ENCODE measurements at regions not wholly inside any gene's neighbourhood (a gene's known extent, or its start where the extent isn't known, plus 50 kb on each side); places are given as distances from the start of the nearest gene placed in this dataset.

- TF ChIP-seq MTA3 (IDR thresholded peaks at IDR 0.05; ENCODE audit: borderline replicate concordance, low read length): no peak
Observed at GRCh38 chr20:52649727-52650126, 322.4 kb upstream of the TSHZ2 start (continued).

- TF ChIP-seq CBX3 (IDR thresholded peaks at IDR 0.05; ENCODE audit: borderline replicate concordance, low read depth) (no peak), MAX (IDR thresholded peaks at IDR 0.05; ENCODE audit: low read depth, low read length) (no peak), SMAD1 (IDR thresholded peaks at IDR 0.05; ENCODE audit: low read depth, partially characterized antibody) (no peak), E2F4 (IDR thresholded peaks at IDR 0.05; ENCODE audit: low read depth, low read length) (no peak)
- intact Hi-C loops (cut with micrococcal nuclease; ENCODE audit: unreplicated experiment): no loop called here
- CTCF ChIA-PET: no interaction called here
Observed at GRCh38 chr20:52645822-52646221, 326.3 kb upstream of the TSHZ2 start.

More at GRCh38 chr20:52645822-52646221, 326.3 kb upstream of the TSHZ2 start:
- Histone ChIP-seq H3K36me3 (ENCODE audit: control insufficient read depth in 2 of 2, insufficient read depth in 2 of 2, low read length in 1 of 2) (no peaks in the 10 kb centered on the region), H3K9ac (ENCODE audit: control insufficient read depth, insufficient read depth, low read length) (no peak overlapping the region), H4K20me1 (ENCODE audit: control insufficient read depth, insufficient read depth) (no peaks in the 10 kb centered on the region), H3K4me1 (ENCODE audit: control insufficient read depth, insufficient read depth, low read length) (no peaks in the 10 kb centered on the region), H2AFZ (ENCODE audit: control insufficient read depth, low read depth, low read length) (no peak overlapping the region), H3K4me3 (no peak overlapping the region), H3K27me3 (replicated peaks in 1 of 2; ENCODE audit: control insufficient read depth in 2 of 2, insufficient read depth in 2 of 2, low read length in 1 of 2) (no peaks in the 10 kb centered on the region), H3K27ac (ENCODE audit: control insufficient read depth, insufficient read depth) (no peak overlapping the region), H3K9me3 (replicated peaks; ENCODE audit: control insufficient read depth, insufficient read depth, low read length) (no peaks in the 10 kb centered on the region), H3K79me2 (ENCODE audit: control insufficient read depth, insufficient read depth, low read length) (no peaks in the 10 kb centered on the region), H3K4me2 (ENCODE audit: control insufficient read depth, insufficient read depth) (no peak overlapping the region)
- no TSS peak for BruUV-seq (replicated peaks)
- RAD21 ChIA-PET (ENCODE audit: unreplicated experiment): no interaction called here
- POLR2A ChIA-PET: no interaction called here
- SMC1A ChIA-PET (ENCODE audit: uncharacterized antibody, unreplicated experiment): interaction anchor here (1.1 kb wide), 1 partner anchor 16 kb away, joined by 3 read pairs; no protein-coding TSS in a partner anchor
- FAIRE-seq (no peak), DNase-seq (ENCODE audit: low read depth, low spot score) (no peak), ATAC-seq (no peak)
- in situ Hi-C loops (cut with MboI): no loop called here
- 35% methylated on average over 1 of the region's 1 CpG for WGBS (ENCODE audit: insufficient coverage, insufficient replicate concordance, low lambda C conversion rate, missing lambda C conversion rate)

All from GM12878 (cell line).